ENCODE measurements at regions not wholly inside any gene's neighbourhood (a gene's known extent, or its start where the extent isn't known, plus 50 kb on each side); places are given as distances from the start of the nearest gene placed in this dataset.

GRCh38 chr3:28936154-28936553, 344.7 kb upstream of the RBMS3 start:
- Mint-ChIP-seq H3K27ac (no peak overlapping the region), H3K4me3 (no peak overlapping the region), H3K9me3 (peaks cover 0 to 2% (median 0%) of the 10 kb centered on the region in 3 donors), H3K36me3 (no peaks in the 10 kb centered on the region), H3K4me1 (peaks cover 0 to 13% (median 2%) of the 10 kb centered on the region in 3 donors), H3K27me3 (peaks cover 2% of the 10 kb centered on the region)

GRCh38 chr3:28940530-28940929, 340.3 kb upstream of the RBMS3 start:
- Mint-ChIP-seq H3K27ac (no peak overlapping the region), H3K4me1 (peaks cover 0 to 13% (median 2%) of the 10 kb centered on the region in 3 donors), H3K36me3 (no peaks in the 10 kb centered on the region), H3K4me3 (no peak overlapping the region), H3K9me3 (peaks cover 0 to 2% (median 0%) of the 10 kb centered on the region in 3 donors), H3K27me3 (peaks cover 2% of the 10 kb centered on the region)

GRCh38 chr3:28940994-28941393, 339.9 kb upstream of the RBMS3 start:
- Mint-ChIP-seq H3K4me3 (no peak overlapping the region), H3K27me3 (peaks cover 2% of the 10 kb centered on the region)

GRCh38 chr3:28947061-28947460, 333.8 kb upstream of the RBMS3 start:
- Mint-ChIP-seq H3K27ac (no peak overlapping the region), H3K9me3 (no peaks in the 10 kb centered on the region), H3K4me3 (no peak overlapping the region), H3K27me3 (no peaks in the 10 kb centered on the region), H3K36me3 (no peaks in the 10 kb centered on the region), H3K4me1 (no peaks in the 10 kb centered on the region)

More at GRCh38 chr3:28940994-28941393, 339.9 kb upstream of the RBMS3 start:
- Mint-ChIP-seq H3K36me3 (no peaks in the 10 kb centered on the region), H3K9me3 (peaks cover 0 to 2% (median 0%) of the 10 kb centered on the region in 3 donors), H3K27ac (no peak overlapping the region), H3K4me1 (peaks cover 0 to 13% (median 2%) of the 10 kb centered on the region in 3 donors)

- Mint-ChIP-seq H3K9me3 (peaks cover 0 to 3% (median 0%) of the 10 kb centered on the region in 3 donors), H3K4me3 (no peak overlapping the region), H3K27me3 (no peaks in the 10 kb centered on the region), H3K27ac (no peak overlapping the region), H3K4me1 (no peaks in the 10 kb centered on the region), H3K36me3 (no peaks in the 10 kb centered on the region)
These were observed 333.1 kb upstream of the RBMS3 start for GRCh38 chr3:28947751-28948150.

GRCh38 chr3:28948685-28949084, 332.2 kb upstream of the RBMS3 start:
- Mint-ChIP-seq H3K27ac (no peak overlapping the region), H3K4me3 (no peak overlapping the region), H3K36me3 (no peaks in the 10 kb centered on the region), H3K4me1 (no peaks in the 10 kb centered on the region), H3K9me3 (peaks cover 0 to 3% (median 0%) of the 10 kb centered on the region in 3 donors), H3K27me3 (no peaks in the 10 kb centered on the region)

- H3K36me3 Mint-ChIP-seq: no peaks in the 10 kb centered on the region
- no peaks in the 10 kb centered on the region for H3K4me1 Mint-ChIP-seq
- peaks cover 0 to 8% (median 0%) of the 10 kb centered on the region in 3 donors for H3K9me3 Mint-ChIP-seq
- no peak overlapping the region for H3K27ac Mint-ChIP-seq
- H3K4me3 Mint-ChIP-seq: no peak overlapping the region
- H3K27me3 Mint-ChIP-seq: no peaks in the 10 kb centered on the region
These were observed 331.3 kb upstream of the RBMS3 start for GRCh38 chr3:28949580-28949979.

- Mint-ChIP-seq H3K4me3 (no peak overlapping the region), H3K9me3 (peaks cover 0 to 8% (median 0%) of the 10 kb centered on the region in 3 donors), H3K27ac (no peak overlapping the region), H3K36me3 (no peaks in the 10 kb centered on the region), H3K27me3 (no peaks in the 10 kb centered on the region), H3K4me1 (no peaks in the 10 kb centered on the region)
These were observed 330.3 kb upstream of the RBMS3 start for GRCh38 chr3:28950614-28951013.

- Mint-ChIP-seq H3K9me3 (peaks cover 0 to 8% (median 0%) of the 10 kb centered on the region in 3 donors), H3K4me3 (no peak overlapping the region), H3K27ac (no peak overlapping the region), H3K4me1 (no peaks in the 10 kb centered on the region), H3K36me3 (no peaks in the 10 kb centered on the region), H3K27me3 (no peaks in the 10 kb centered on the region)
These were observed 328.9 kb upstream of the RBMS3 start for GRCh38 chr3:28951772-28952556.

- H3K9me3 Mint-ChIP-seq: peaks cover 0 to 9% (median 4%) of the 10 kb centered on the region in 3 donors
- H3K4me1 Mint-ChIP-seq: no peaks in the 10 kb centered on the region
- H3K4me3 Mint-ChIP-seq: no peak overlapping the region
- no peaks in the 10 kb centered on the region for H3K36me3 Mint-ChIP-seq
- no peak overlapping the region for H3K27ac Mint-ChIP-seq
- H3K27me3 Mint-ChIP-seq: peaks cover 2% of the 10 kb centered on the region
These were observed 322.2 kb upstream of the RBMS3 start for GRCh38 chr3:28958656-28959055.

- Mint-ChIP-seq H3K4me1 (peaks cover 0 to 1% (median 0%) of the 10 kb centered on the region in 3 donors), H3K36me3 (no peaks in the 10 kb centered on the region), H3K27ac (no peak overlapping the region)
These were observed 309.7 kb upstream of the RBMS3 start for GRCh38 chr3:28971156-28971555.

GRCh38 chr3:28972921-28973320, 307.9 kb upstream of the RBMS3 start:
- Mint-ChIP-seq H3K4me3 (no peak overlapping the region), H3K27me3 (no peaks in the 10 kb centered on the region), H3K9me3 (peaks cover 7 to 12% (median 7%) of the 10 kb centered on the region in 3 donors), H3K4me1 (no peaks in the 10 kb centered on the region), H3K27ac (no peak overlapping the region), H3K36me3 (no peaks in the 10 kb centered on the region)

More at GRCh38 chr3:28971156-28971555, 309.7 kb upstream of the RBMS3 start:
- Mint-ChIP-seq H3K4me3 (no peak overlapping the region), H3K9me3 (peaks cover 7 to 12% (median 9%) of the 10 kb centered on the region in 3 donors), H3K27me3 (no peaks in the 10 kb centered on the region)

- Mint-ChIP-seq H3K27me3 (no peaks in the 10 kb centered on the region), H3K4me3 (no peak overlapping the region), H3K27ac (no peak overlapping the region), H3K36me3 (no peaks in the 10 kb centered on the region), H3K4me1 (no peaks in the 10 kb centered on the region), H3K9me3 (peaks cover 2 to 10% (median 7%) of the 10 kb centered on the region in 3 donors)
These were observed 307.3 kb upstream of the RBMS3 start for GRCh38 chr3:28973609-28974008.

GRCh38 chr3:28978092-28978491, 302.8 kb upstream of the RBMS3 start:
- Mint-ChIP-seq H3K36me3 (no peaks in the 10 kb centered on the region), H3K4me1 (peaks cover 0 to 2% (median 0%) of the 10 kb centered on the region in 3 donors), H3K27me3 (no peaks in the 10 kb centered on the region), H3K9me3 (peaks cover 0 to 2% (median 0%) of the 10 kb centered on the region in 3 donors), H3K4me3 (no peak overlapping the region), H3K27ac (no peak overlapping the region)

- Mint-ChIP-seq H3K36me3 (no peaks in the 10 kb centered on the region), H3K4me1 (peaks cover 0 to 2% (median 0%) of the 10 kb centered on the region in 3 donors), H3K27ac (no peak overlapping the region), H3K9me3 (no peaks in the 10 kb centered on the region), H3K27me3 (no peaks in the 10 kb centered on the region), H3K4me3 (no peak overlapping the region)
These were observed 300.7 kb upstream of the RBMS3 start for GRCh38 chr3:28980131-28980530.

GRCh38 chr3:28980631-28981030, 300.2 kb upstream of the RBMS3 start:
- H3K4me3 Mint-ChIP-seq: no peak overlapping the region
- peaks cover 0 to 2% (median 0%) of the 10 kb centered on the region in 3 donors for H3K4me1 Mint-ChIP-seq
- no peaks in the 10 kb centered on the region for H3K36me3 Mint-ChIP-seq
- no peaks in the 10 kb centered on the region for H3K9me3 Mint-ChIP-seq
- H3K27me3 Mint-ChIP-seq: no peaks in the 10 kb centered on the region
- H3K27ac Mint-ChIP-seq: no peak overlapping the region

All from IgD-negative memory B cell (primary cell).